Activated naive CD8-positive, alpha-beta T cell treated with anti-CD3 and anti-CD28 coated beads, Interleukin-2, amount 10 ng/mL, durations not matched to agents 7 days and 5 days (primary cell): ENCODE measurements at regions not wholly inside any gene's neighbourhood (a gene's known extent, or its start where the extent isn't known, plus 50 kb on each side); places are given as distances from the start of the nearest gene placed in this dataset.

Source experiments
- ATAC-seq: fragments of 150-1000 bp; cut with Tn5 transposase; one replicate; pipeline ENCODE4 v1.10.0; 2021; ENCODE audit warnings: low read depth, moderate library complexity
- POLR2A ChIA-PET: fragments of 350-600 bp; sonication (Branson Sonifier 250); formaldehyde crosslinking; loops from one replicate; lab custom pipeline; 2021; ENCODE audit warnings: antibody characterized with exemption; lab: Charles Lee
- DNase-seq: peaks from one replicate; pipeline ENCODE4 v3.0.0; 2021
- H3K27ac Mint-ChIP-seq: one replicate; pipeline ENCODE4 v1.8.0; 2022; ENCODE audit warnings: mild to moderate bottlenecking, mixed read lengths
- H3K27me3 Mint-ChIP-seq: one replicate; pipeline ENCODE4 v1.8.0; 2022; ENCODE audit warnings: mild to moderate bottlenecking, moderate library complexity, mixed read lengths
- H3K36me3 Mint-ChIP-seq: one replicate; pipeline ENCODE4 v1.8.0; 2021; ENCODE audit warnings: mild to moderate bottlenecking, mixed read lengths
- H3K4me1 Mint-ChIP-seq: one replicate; pipeline ENCODE4 v1.8.0; 2021; ENCODE audit warnings: mixed read lengths
- H3K4me3 Mint-ChIP-seq: one replicate; pipeline ENCODE4 v1.8.0; 2022; ENCODE audit warnings: mild to moderate bottlenecking, moderate library complexity, mixed read lengths
- H3K9me3 Mint-ChIP-seq: one replicate; pipeline ENCODE4 v1.8.0; 2021; ENCODE audit warnings: mixed read lengths

- no peak for DNase-seq
- H3K27me3 Mint-ChIP-seq: no peaks in the 10 kb centered on the region
- POLR2A ChIA-PET: no interaction called here
- no peak overlapping the region for H3K27ac Mint-ChIP-seq
- no peak for ATAC-seq
- H3K9me3 Mint-ChIP-seq: peaks cover 12% of the 10 kb centered on the region
- no peaks in the 10 kb centered on the region for H3K4me1 Mint-ChIP-seq
- H3K4me3 Mint-ChIP-seq: no peak overlapping the region
- H3K36me3 Mint-ChIP-seq: no peaks in the 10 kb centered on the region
Measured at GRCh38 chr7:67753891-67754290, 757.3 kb downstream of the TYW1 start.

- Mint-ChIP-seq H3K36me3 (no peaks in the 10 kb centered on the region), H3K9me3 (peaks cover 8% of the 10 kb centered on the region), H3K4me3 (no peak overlapping the region), H3K27me3 (no peaks in the 10 kb centered on the region), H3K4me1 (no peaks in the 10 kb centered on the region), H3K27ac (no peak overlapping the region)
- POLR2A ChIA-PET: no interaction called here
- ATAC-seq (no peak), DNase-seq (no peak)
Measured at GRCh38 chr7:67754651-67755050, 758.0 kb downstream of the TYW1 start.

GRCh38 chr7:67758551-67758950 lies 761.9 kb downstream of the TYW1 start:
- no peak for DNase-seq
- H3K27me3 Mint-ChIP-seq: no peaks in the 10 kb centered on the region
- no peaks in the 10 kb centered on the region for H3K36me3 Mint-ChIP-seq
- no peak overlapping the region for H3K4me3 Mint-ChIP-seq
- H3K9me3 Mint-ChIP-seq: peaks cover 8% of the 10 kb centered on the region
- ATAC-seq: no peak
- no peak overlapping the region for H3K27ac Mint-ChIP-seq
- POLR2A ChIA-PET: no interaction called here
- no peaks in the 10 kb centered on the region for H3K4me1 Mint-ChIP-seq

GRCh38 chr7:67760971-67761370 lies 764.3 kb downstream of the TYW1 start:
- Mint-ChIP-seq H3K9me3 (peaks cover 7% of the 10 kb centered on the region), H3K27ac (no peak overlapping the region), H3K4me3 (no peak overlapping the region), H3K36me3 (no peaks in the 10 kb centered on the region), H3K27me3 (no peaks in the 10 kb centered on the region), H3K4me1 (no peaks in the 10 kb centered on the region)
- POLR2A ChIA-PET: no interaction called here
- DNase-seq (no peak), ATAC-seq (no peak)

- H3K4me3 Mint-ChIP-seq: no peak overlapping the region
- no peaks in the 10 kb centered on the region for H3K36me3 Mint-ChIP-seq
- no peak overlapping the region for H3K27ac Mint-ChIP-seq
- H3K27me3 Mint-ChIP-seq: no peaks in the 10 kb centered on the region
- POLR2A ChIA-PET: no interaction called here
- H3K9me3 Mint-ChIP-seq: peaks cover 7% of the 10 kb centered on the region
- DNase-seq (no peak), ATAC-seq (no peak)
- no peaks in the 10 kb centered on the region for H3K4me1 Mint-ChIP-seq
Measured at GRCh38 chr7:67762516-67762915, 765.9 kb downstream of the TYW1 start.

- no peaks in the 10 kb centered on the region for H3K4me1 Mint-ChIP-seq
- H3K36me3 Mint-ChIP-seq: no peaks in the 10 kb centered on the region
- no peak for DNase-seq
- POLR2A ChIA-PET: no interaction called here
- no peaks in the 10 kb centered on the region for H3K27me3 Mint-ChIP-seq
- no peak for ATAC-seq
- H3K9me3 Mint-ChIP-seq: peaks cover 4% of the 10 kb centered on the region
- H3K27ac Mint-ChIP-seq: no peak overlapping the region
- no peak overlapping the region for H3K4me3 Mint-ChIP-seq
Measured at GRCh38 chr7:67764289-67764688, 767.7 kb downstream of the TYW1 start.

GRCh38 chr7:67765481-67766175 lies 769.0 kb downstream of the TYW1 start:
- DNase-seq (no peak), ATAC-seq (no peak)
- Mint-ChIP-seq H3K36me3 (no peaks in the 10 kb centered on the region), H3K4me1 (no peaks in the 10 kb centered on the region), H3K27ac (no peak overlapping the region), H3K27me3 (no peaks in the 10 kb centered on the region), H3K4me3 (no peak overlapping the region), H3K9me3 (peaks cover 6% of the 10 kb centered on the region)
- POLR2A ChIA-PET: no interaction called here

GRCh38 chr7:67766906-67767410 lies 770.3 kb downstream of the TYW1 start:
- no peaks in the 10 kb centered on the region for H3K36me3 Mint-ChIP-seq
- H3K27ac Mint-ChIP-seq: no peak overlapping the region
- H3K4me3 Mint-ChIP-seq: no peak overlapping the region
- peaks cover 6% of the 10 kb centered on the region for H3K9me3 Mint-ChIP-seq
- H3K4me1 Mint-ChIP-seq: no peaks in the 10 kb centered on the region
- POLR2A ChIA-PET: no interaction called here
- H3K27me3 Mint-ChIP-seq: no peaks in the 10 kb centered on the region
- ATAC-seq (no peak), DNase-seq (no peak)

- Mint-ChIP-seq H3K9me3 (peaks cover 4% of the 10 kb centered on the region), H3K27ac (no peak overlapping the region), H3K36me3 (no peaks in the 10 kb centered on the region), H3K27me3 (no peaks in the 10 kb centered on the region), H3K4me1 (no peaks in the 10 kb centered on the region), H3K4me3 (no peak overlapping the region)
- ATAC-seq: no peak
- POLR2A ChIA-PET: no interaction called here
- DNase-seq: no peak
Measured at GRCh38 chr7:67771846-67772605, 775.4 kb downstream of the TYW1 start.

- POLR2A ChIA-PET: no interaction called here
- H3K9me3 Mint-ChIP-seq: peaks cover 5% of the 10 kb centered on the region
- H3K36me3 Mint-ChIP-seq: no peaks in the 10 kb centered on the region
- H3K4me1 Mint-ChIP-seq: no peaks in the 10 kb centered on the region
- DNase-seq: no peak
- no peak for ATAC-seq
- H3K4me3 Mint-ChIP-seq: no peak overlapping the region
- H3K27ac Mint-ChIP-seq: no peak overlapping the region
- no peaks in the 10 kb centered on the region for H3K27me3 Mint-ChIP-seq
Measured at GRCh38 chr7:67773081-67773480, 776.4 kb downstream of the TYW1 start.

- POLR2A ChIA-PET: no interaction called here
- Mint-ChIP-seq H3K36me3 (no peaks in the 10 kb centered on the region), H3K27me3 (no peaks in the 10 kb centered on the region), H3K9me3 (peaks cover 14% of the 10 kb centered on the region), H3K27ac (no peak overlapping the region), H3K4me3 (no peak overlapping the region), H3K4me1 (no peaks in the 10 kb centered on the region)
- no peak for DNase-seq
- no peak for ATAC-seq
Measured at GRCh38 chr7:67777119-67777518, 780.5 kb downstream of the TYW1 start.

- ATAC-seq (no peak), DNase-seq (no peak)
- Mint-ChIP-seq H3K36me3 (no peaks in the 10 kb centered on the region), H3K4me1 (no peaks in the 10 kb centered on the region), H3K27me3 (no peaks in the 10 kb centered on the region), H3K27ac (no peak overlapping the region), H3K9me3 (peaks cover 17% of the 10 kb centered on the region), H3K4me3 (no peak overlapping the region)
- POLR2A ChIA-PET: no interaction called here
Measured at GRCh38 chr7:67781841-67782240, 785.2 kb downstream of the TYW1 start.

- peaks cover 15% of the 10 kb centered on the region for H3K9me3 Mint-ChIP-seq
- H3K4me1 Mint-ChIP-seq: no peaks in the 10 kb centered on the region
- H3K27ac Mint-ChIP-seq: no peak overlapping the region
- no peaks in the 10 kb centered on the region for H3K27me3 Mint-ChIP-seq
- H3K36me3 Mint-ChIP-seq: no peaks in the 10 kb centered on the region
- DNase-seq: no peak
- no peak overlapping the region for H3K4me3 Mint-ChIP-seq
- no peak for ATAC-seq
- POLR2A ChIA-PET: no interaction called here
Measured at GRCh38 chr7:67786021-67786420, 789.4 kb downstream of the TYW1 start.

- ATAC-seq (no peak), DNase-seq (no peak)
- Mint-ChIP-seq H3K4me3 (no peak overlapping the region), H3K27me3 (no peaks in the 10 kb centered on the region), H3K4me1 (no peaks in the 10 kb centered on the region), H3K9me3 (peaks cover 14% of the 10 kb centered on the region), H3K27ac (no peak overlapping the region), H3K36me3 (no peaks in the 10 kb centered on the region)
- POLR2A ChIA-PET: no interaction called here
Measured at GRCh38 chr7:67788669-67789068, 792.0 kb downstream of the TYW1 start.
